ENCODE measurements at regions not wholly inside any gene's neighbourhood (a gene's known extent, or its start where the extent isn't known, plus 50 kb on each side); places are given as distances from the start of the nearest gene placed in this dataset.

DNA sequence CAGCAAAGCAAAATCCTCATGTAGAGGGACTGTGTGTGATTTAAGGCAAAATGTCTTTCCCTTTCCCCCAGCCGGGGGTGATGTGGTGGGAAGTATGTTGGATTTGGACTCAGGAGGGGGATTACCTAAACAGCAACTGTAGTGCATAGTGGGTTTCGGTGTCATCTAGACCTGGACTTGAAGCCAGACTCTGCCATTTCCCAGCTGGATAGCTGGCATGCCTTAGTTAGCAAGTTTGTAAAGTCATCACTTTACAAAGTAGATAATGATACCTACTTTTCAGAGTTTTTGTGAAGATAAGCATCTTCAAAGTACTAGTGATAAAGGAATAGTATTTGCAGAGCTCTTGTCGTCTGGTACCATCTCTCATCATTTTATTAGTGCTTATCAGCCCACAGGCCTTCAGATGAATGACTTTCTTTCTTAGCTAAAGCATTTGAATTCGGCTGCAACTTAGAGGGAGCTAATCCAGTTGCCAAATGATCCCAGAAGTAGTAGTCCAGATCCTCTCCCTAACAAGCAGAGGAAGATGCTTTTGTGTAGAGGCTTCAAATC, 56.2 kb upstream of the ROR1 start:
- TF ChIP-seq, protein P1, sequence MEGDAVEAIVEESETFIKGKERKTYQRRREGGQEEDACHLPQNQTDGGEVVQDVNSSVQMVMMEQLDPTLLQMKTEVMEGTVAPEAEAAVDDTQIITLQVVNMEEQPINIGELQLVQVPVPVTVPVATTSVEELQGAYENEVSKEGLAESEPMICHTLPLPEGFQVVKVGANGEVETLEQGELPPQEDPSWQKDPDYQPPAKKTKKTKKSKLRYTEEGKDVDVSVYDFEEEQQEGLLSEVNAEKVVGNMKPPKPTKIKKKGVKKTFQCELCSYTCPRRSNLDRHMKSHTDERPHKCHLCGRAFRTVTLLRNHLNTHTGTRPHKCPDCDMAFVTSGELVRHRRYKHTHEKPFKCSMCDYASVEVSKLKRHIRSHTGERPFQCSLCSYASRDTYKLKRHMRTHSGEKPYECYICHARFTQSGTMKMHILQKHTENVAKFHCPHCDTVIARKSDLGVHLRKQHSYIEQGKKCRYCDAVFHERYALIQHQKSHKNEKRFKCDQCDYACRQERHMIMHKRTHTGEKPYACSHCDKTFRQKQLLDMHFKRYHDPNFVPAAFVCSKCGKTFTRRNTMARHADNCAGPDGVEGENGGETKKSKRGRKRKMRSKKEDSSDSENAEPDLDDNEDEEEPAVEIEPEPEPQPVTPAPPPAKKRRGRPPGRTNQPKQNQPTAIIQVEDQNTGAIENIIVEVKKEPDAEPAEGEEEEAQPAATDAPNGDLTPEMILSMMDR (IDR thresholded peaks at IDR 0.05), result no peak
- DNase-seq (ENCODE audit: low spot score), result no peak
- Mint-ChIP-seq H3K4me3 (ENCODE audit: unreplicated experiment) (no peak overlapping the region), H3K36me3 (ENCODE audit: low read depth) (no peaks in the 10 kb centered on the region), H3K27me3 (ENCODE audit: low read depth) (no peaks in the 10 kb centered on the region), H3K4me1 (ENCODE audit: low read depth) (peaks cover 21% of the 10 kb centered on the region), H3K27ac (ENCODE audit: unreplicated experiment) (no peak overlapping the region), H3K9me3 (ENCODE audit: low read depth) (no peaks in the 10 kb centered on the region)

GRCh38 chr1:63718541-63718970, 55.3 kb upstream of the ROR1 start:
- no peak overlapping the region for H3K4me3 Mint-ChIP-seq (ENCODE audit: unreplicated experiment)
- DNase-seq (ENCODE audit: low spot score), result no peak
- TF ChIP-seq, protein P1 (IDR thresholded peaks at IDR 0.05), result no peak
- no peaks in the 10 kb centered on the region for H3K9me3 Mint-ChIP-seq (ENCODE audit: low read depth)
- peaks cover 15% of the 10 kb centered on the region for H3K4me1 Mint-ChIP-seq (ENCODE audit: low read depth)
- H3K27ac Mint-ChIP-seq (ENCODE audit: unreplicated experiment), result no peak overlapping the region
- H3K36me3 Mint-ChIP-seq (ENCODE audit: low read depth), result no peaks in the 10 kb centered on the region
- no peaks in the 10 kb centered on the region for H3K27me3 Mint-ChIP-seq (ENCODE audit: low read depth)

- peaks cover 6% of the 10 kb centered on the region for H3K4me1 Mint-ChIP-seq (ENCODE audit: low read depth)
- H3K4me3 Mint-ChIP-seq (ENCODE audit: unreplicated experiment), result no peak overlapping the region
- DNase-seq (ENCODE audit: low spot score), result no peak
Observed at GRCh38 chr1:63721531-63722189, 52.2 kb upstream of the ROR1 start.

GRCh38 chr1:63723602-63724001, 50.2 kb upstream of the ROR1 start:
- H3K36me3 Mint-ChIP-seq (ENCODE audit: low read depth), result no peaks in the 10 kb centered on the region
- no peak overlapping the region for H3K27ac Mint-ChIP-seq (ENCODE audit: unreplicated experiment)
- H3K9me3 Mint-ChIP-seq (ENCODE audit: low read depth), result no peaks in the 10 kb centered on the region
- H3K4me1 Mint-ChIP-seq (ENCODE audit: low read depth), result peaks cover 6% of the 10 kb centered on the region
- DNase-seq (ENCODE audit: low spot score), result no peak
- no peaks in the 10 kb centered on the region for H3K27me3 Mint-ChIP-seq (ENCODE audit: low read depth)
- no peak overlapping the region for H3K4me3 Mint-ChIP-seq (ENCODE audit: unreplicated experiment)
- TF ChIP-seq, protein P1 (IDR thresholded peaks at IDR 0.05), result no peak

More at GRCh38 chr1:63721531-63722189, 52.2 kb upstream of the ROR1 start:
- Mint-ChIP-seq H3K27me3 (ENCODE audit: low read depth) (no peaks in the 10 kb centered on the region), H3K9me3 (ENCODE audit: low read depth) (no peaks in the 10 kb centered on the region), H3K27ac (ENCODE audit: unreplicated experiment) (no peak overlapping the region), H3K36me3 (ENCODE audit: low read depth) (no peaks in the 10 kb centered on the region)
- TF ChIP-seq, protein P1 (IDR thresholded peaks at IDR 0.05), result no peak

Measured in chondrocyte (in vitro differentiated cells).